GM12892 (cell line): ENCODE measurements at regions not wholly inside any gene's neighbourhood (a gene's known extent, or its start where the extent isn't known, plus 50 kb on each side); places are given as distances from the start of the nearest gene placed in this dataset.

Experiments used
- POLR2A ChIP-seq: IDR thresholded peaks from 2 replicates; pipeline ENCODE4 v1.6.1; 2011; ENCODE audit warnings: low read depth, low read length, control low read depth
- POLR2AphosphoS5 ChIP-seq: IDR thresholded peaks from 2 replicates; pipeline ENCODE4 v1.6.1; 2011; ENCODE audit warnings: low read depth, low read length, control low read depth

- TF ChIP-seq POLR2AphosphoS5 (no peak), POLR2A (no peak)
These were observed 78.4 kb upstream of the EFEMP1 start for GRCh38 chr2:56001947-56002346.
